ENCODE measurements at regions not wholly inside any gene's neighbourhood (a gene's known extent, or its start where the extent isn't known, plus 50 kb on each side); places are given as distances from the start of the nearest gene placed in this dataset.

DNA sequence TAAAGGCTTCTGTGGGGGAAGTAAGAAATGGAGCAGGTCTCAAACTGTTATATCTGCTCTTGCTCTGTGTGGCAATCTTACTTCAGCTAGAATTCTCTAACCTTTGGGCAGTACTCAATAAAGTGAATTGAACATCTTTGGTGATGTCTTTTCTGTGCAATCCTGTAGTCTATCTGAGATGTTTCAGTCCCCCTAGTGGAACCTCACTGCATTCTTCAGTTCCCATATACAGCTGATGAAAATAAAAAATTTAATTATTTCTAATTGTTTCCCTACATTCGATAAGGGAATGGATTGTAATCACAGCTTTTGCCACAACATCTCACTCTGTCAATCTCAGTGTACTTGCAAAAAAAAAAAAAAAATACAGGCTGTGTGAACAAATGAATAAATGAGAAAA, 522.6 kb downstream of the DNAJB9 start:
- no TSS peak for BruUV-seq (replicated peaks)
- ATAC-seq (ENCODE audit: low read depth) (no peak), DNase-seq (no peak)
- no peak overlapping the region for H2BK120ac ChIP-seq (ENCODE audit: low read depth, low read length)
- no peaks in the 10 kb centered on the region for H3K4me1 ChIP-seq (ENCODE audit: control insufficient read depth, insufficient read depth, low read length)
- H2AK5ac ChIP-seq (ENCODE audit: low read depth, low read length), result no peak overlapping the region
- H2BK20ac ChIP-seq (ENCODE audit: low read depth, low read length), result no peak overlapping the region
- intact Hi-C loops (cut with micrococcal nuclease) (no loop called here), dilution Hi-C loops (cut with HindIII; ENCODE audit: low sequenced_read_pairs, unreplicated experiment) (no loop called here), in situ Hi-C loops (cut with MboI; ENCODE audit: low sequenced_read_pairs) (no loop called here)
- no peak for TF ChIP-seq RFX5 (IDR thresholded peaks at IDR 0.05; ENCODE audit: low read depth, low read length)
- TF ChIP-seq FOS (IDR thresholded peaks at IDR 0.05; ENCODE audit: low read depth, low read length), result no peak
- TF ChIP-seq CHD1 (IDR thresholded peaks at IDR 0.05; ENCODE audit: low read depth, low read length), result no peak
- TF ChIP-seq MAZ (IDR thresholded peaks at IDR 0.05; ENCODE audit: borderline replicate concordance, low read depth, low read length), result no peak
- TF ChIP-seq MXI1 (IDR thresholded peaks at IDR 0.05; ENCODE audit: borderline replicate concordance, low read depth, low read length), result no peak
- TF ChIP-seq SMC3 (IDR thresholded peaks at IDR 0.05; ENCODE audit: low read depth, low read length), result no peak
- no peak for TF ChIP-seq NFE2L2 (IDR thresholded peaks at IDR 0.05; ENCODE audit: low read depth, low read length)
- TF ChIP-seq, protein P1, sequence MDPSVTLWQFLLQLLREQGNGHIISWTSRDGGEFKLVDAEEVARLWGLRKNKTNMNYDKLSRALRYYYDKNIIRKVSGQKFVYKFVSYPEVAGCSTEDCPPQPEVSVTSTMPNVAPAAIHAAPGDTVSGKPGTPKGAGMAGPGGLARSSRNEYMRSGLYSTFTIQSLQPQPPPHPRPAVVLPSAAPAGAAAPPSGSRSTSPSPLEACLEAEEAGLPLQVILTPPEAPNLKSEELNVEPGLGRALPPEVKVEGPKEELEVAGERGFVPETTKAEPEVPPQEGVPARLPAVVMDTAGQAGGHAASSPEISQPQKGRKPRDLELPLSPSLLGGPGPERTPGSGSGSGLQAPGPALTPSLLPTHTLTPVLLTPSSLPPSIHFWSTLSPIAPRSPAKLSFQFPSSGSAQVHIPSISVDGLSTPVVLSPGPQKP (IDR thresholded peaks at IDR 0.05; ENCODE audit: borderline replicate concordance, low read depth, low read length), result no peak
- TF ChIP-seq, protein P2, sequence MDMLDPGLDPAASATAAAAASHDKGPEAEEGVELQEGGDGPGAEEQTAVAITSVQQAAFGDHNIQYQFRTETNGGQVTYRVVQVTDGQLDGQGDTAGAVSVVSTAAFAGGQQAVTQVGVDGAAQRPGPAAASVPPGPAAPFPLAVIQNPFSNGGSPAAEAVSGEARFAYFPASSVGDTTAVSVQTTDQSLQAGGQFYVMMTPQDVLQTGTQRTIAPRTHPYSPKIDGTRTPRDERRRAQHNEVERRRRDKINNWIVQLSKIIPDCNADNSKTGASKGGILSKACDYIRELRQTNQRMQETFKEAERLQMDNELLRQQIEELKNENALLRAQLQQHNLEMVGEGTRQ (IDR thresholded peaks at IDR 0.05; ENCODE audit: low read depth, low read length), result no peak
- TF ChIP-seq RCOR1 (IDR thresholded peaks at IDR 0.05; ENCODE audit: insufficient replicate concordance, low read length), result no peak
- no peak for TF ChIP-seq MAFK (IDR thresholded peaks at IDR 0.05; ENCODE audit: low read depth, low read length)
- no peak for TF ChIP-seq POLR2A (IDR thresholded peaks at IDR 0.05; ENCODE audit: low read depth, low read length)
- no peak for TF ChIP-seq BHLHE40 (IDR thresholded peaks at IDR 0.05; ENCODE audit: low read depth, low read length)
- TF ChIP-seq, protein P3, sequence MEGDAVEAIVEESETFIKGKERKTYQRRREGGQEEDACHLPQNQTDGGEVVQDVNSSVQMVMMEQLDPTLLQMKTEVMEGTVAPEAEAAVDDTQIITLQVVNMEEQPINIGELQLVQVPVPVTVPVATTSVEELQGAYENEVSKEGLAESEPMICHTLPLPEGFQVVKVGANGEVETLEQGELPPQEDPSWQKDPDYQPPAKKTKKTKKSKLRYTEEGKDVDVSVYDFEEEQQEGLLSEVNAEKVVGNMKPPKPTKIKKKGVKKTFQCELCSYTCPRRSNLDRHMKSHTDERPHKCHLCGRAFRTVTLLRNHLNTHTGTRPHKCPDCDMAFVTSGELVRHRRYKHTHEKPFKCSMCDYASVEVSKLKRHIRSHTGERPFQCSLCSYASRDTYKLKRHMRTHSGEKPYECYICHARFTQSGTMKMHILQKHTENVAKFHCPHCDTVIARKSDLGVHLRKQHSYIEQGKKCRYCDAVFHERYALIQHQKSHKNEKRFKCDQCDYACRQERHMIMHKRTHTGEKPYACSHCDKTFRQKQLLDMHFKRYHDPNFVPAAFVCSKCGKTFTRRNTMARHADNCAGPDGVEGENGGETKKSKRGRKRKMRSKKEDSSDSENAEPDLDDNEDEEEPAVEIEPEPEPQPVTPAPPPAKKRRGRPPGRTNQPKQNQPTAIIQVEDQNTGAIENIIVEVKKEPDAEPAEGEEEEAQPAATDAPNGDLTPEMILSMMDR (conservative IDR thresholded peaks at IDR 0.05; ENCODE audit: low read depth, low read length), result no peak
- no peak for TF ChIP-seq RAD21 (IDR thresholded peaks at IDR 0.05; ENCODE audit: low read length)
- TF ChIP-seq CEBPB (IDR thresholded peaks at IDR 0.05; ENCODE audit: low read depth, low read length), result no peak
- H3K36me3 ChIP-seq (ENCODE audit: control insufficient read depth, insufficient read depth, low read length), result no peaks in the 10 kb centered on the region
- ChIA-PET POLR2A (ENCODE audit: unreplicated experiment) (no interaction called here), CTCF (interaction anchor here (0.6 kb wide), 1 partner anchor 12 kb away, joined by 6 read pairs; no protein-coding TSS in a partner anchor)
- H3K14ac ChIP-seq (replicated peaks; ENCODE audit: low read depth, low read length), result no peak overlapping the region
- no peak overlapping the region for H2BK15ac ChIP-seq (ENCODE audit: low read depth, low read length)
- H3K4ac ChIP-seq (ENCODE audit: low read depth, low read length), result no peak overlapping the region
- H3K18ac ChIP-seq (ENCODE audit: low read depth, low read length), result no peak overlapping the region
- H2BK5ac ChIP-seq (ENCODE audit: low read depth, low read length, poor library complexity, severe bottlenecking), result no peak overlapping the region
- H4K20me1 ChIP-seq (ENCODE audit: insufficient read depth, low read length), result no peaks in the 10 kb centered on the region
- H2AK9ac ChIP-seq (replicated peaks; ENCODE audit: low read depth, low read length, poor library complexity), result no peak overlapping the region
- H3K9ac ChIP-seq (ENCODE audit: low read depth, low read length), result no peak overlapping the region
- no peak overlapping the region for H4K8ac ChIP-seq (ENCODE audit: low read depth in 2 of 2, low read length in 2 of 2)
- no peak overlapping the region for H3K4me3 ChIP-seq (ENCODE audit: insufficient read depth, low read depth, low read length)
- H3K27me3 ChIP-seq (ENCODE audit: control insufficient read depth, insufficient read depth, low read length), result no peaks in the 10 kb centered on the region
- no peak overlapping the region for H4K5ac ChIP-seq (ENCODE audit: low read depth, low read length)
- no peak overlapping the region for H3K56ac ChIP-seq (ENCODE audit: extremely low read depth, insufficient read depth, low read length)
- H2AFZ ChIP-seq (replicated peaks; ENCODE audit: low read length, poor library complexity), result no peak overlapping the region
- H3K4me2 ChIP-seq (ENCODE audit: low read depth, low read length), result no peak overlapping the region
- no peak overlapping the region for H4K91ac ChIP-seq (ENCODE audit: insufficient read depth, low read depth, low read length)
- no peak overlapping the region for H3K23ac ChIP-seq (ENCODE audit: low read depth, low read length)
- no CpG with 5 or more reads among the region's 1 CpG for WGBS, 2 experiments (ENCODE audit: extremely low coverage in 2 of 2, insufficient read length in 1 of 2)
- no peaks in the 10 kb centered on the region for H3K9me1 ChIP-seq (ENCODE audit: insufficient read depth, low read length)
- no peaks in the 10 kb centered on the region for H3K79me1 ChIP-seq (ENCODE audit: low read depth in 1 of 2, low read length in 2 of 2)
- H3K27ac ChIP-seq (ENCODE audit: insufficient read depth, low read length), result no peak overlapping the region
- no peaks in the 10 kb centered on the region; the same call in 1 of the 2 replicates for H3K9me3 ChIP-seq (ENCODE audit: control insufficient read depth, insufficient read depth, low read length)
